22Rv1 (cell line): ENCODE measurements at regions not wholly inside any gene's neighbourhood (a gene's known extent, or its start where the extent isn't known, plus 50 kb on each side); places are given as distances from the start of the nearest gene placed in this dataset.

Experiments
- CTCF ChIP-seq: fragments of 450-650 bp; IDR thresholded peaks from 2 replicates; pipeline ENCODE4 v1.5.1; 2017; ENCODE audit warnings: mild to moderate bottlenecking
- ZFX ChIP-seq: fragments of 450-650 bp; IDR thresholded peaks from 2 replicates; pipeline ENCODE4 v1.6.1; 2017; ENCODE audit warnings: antibody characterized with exemption, borderline replicate concordance

- no peak for TF ChIP-seq CTCF
- no peak for TF ChIP-seq ZFX
These were observed 157.1 kb upstream of the CHST15 start for GRCh38 chr10:124250506-124250905.
